ENCODE measurements at regions not wholly inside any gene's neighbourhood (a gene's known extent, or its start where the extent isn't known, plus 50 kb on each side); places are given as distances from the start of the nearest gene placed in this dataset.
"Not testable (repeated sequence)": the region's sequence is repeated elsewhere in the genome, so short reads cannot be mapped to it uniquely, and the experiment has no call there.

GRCh38 chr7:65563333-65563732 is 189.7 kb downstream of the ZNF92 start:
- H3K27me3 ChIP-seq (ENCODE audit: control insufficient read depth, extremely low read depth, insufficient read depth, low read length); H3K4me2 ChIP-seq (ENCODE audit: control insufficient read depth, extremely low read depth, insufficient read depth, low read depth, low read length); H3K4me1 ChIP-seq (ENCODE audit: control insufficient read depth, extremely low read depth, insufficient read depth, low read length); H3K27ac ChIP-seq (ENCODE audit: control insufficient read depth, insufficient read depth, low read length); H2AFZ ChIP-seq (ENCODE audit: control insufficient read depth, low read length); H3K4me3 ChIP-seq (ENCODE audit: control insufficient read depth in 2 of 3, extremely low read depth in 1 of 3, insufficient read depth in 2 of 3, low read depth in 1 of 3, low read length in 3 of 3); FAIRE-seq; H3K9me1 ChIP-seq (ENCODE audit: control insufficient read depth, extremely low read depth, insufficient read depth, low read length); DNase-seq (ENCODE audit: low read depth, low spot score); dilution Hi-C loops (cut with MboI; ENCODE audit: extremely low pct_ligation_motif_present, low sequenced_read_pairs); H4K20me1 ChIP-seq (ENCODE audit: control insufficient read depth, extremely low read depth, insufficient read depth, low read length); H3K9ac ChIP-seq (ENCODE audit: control insufficient read depth, extremely low read depth, insufficient read depth, low read length); H3K36me3 ChIP-seq (ENCODE audit: control insufficient read depth in 2 of 2, extremely low read depth in 1 of 2, insufficient read depth in 2 of 2, low read length in 2 of 2); H3K79me2 ChIP-seq (ENCODE audit: control insufficient read depth, insufficient read depth, low read length); H3K9me3 ChIP-seq (ENCODE audit: control insufficient read depth, low read depth, low read length): not testable (repeated sequence)

GRCh38 chr7:65568226-65568625 is 194.6 kb downstream of the ZNF92 start:
- H3K9me1 ChIP-seq (ENCODE audit: control insufficient read depth, extremely low read depth, insufficient read depth, low read length); H3K27me3 ChIP-seq (ENCODE audit: control insufficient read depth, extremely low read depth, insufficient read depth, low read length); H3K9me3 ChIP-seq (ENCODE audit: control insufficient read depth, low read depth, low read length); dilution Hi-C loops (cut with MboI; ENCODE audit: extremely low pct_ligation_motif_present, low sequenced_read_pairs); H3K27ac ChIP-seq (ENCODE audit: control insufficient read depth, insufficient read depth, low read length); H3K79me2 ChIP-seq (ENCODE audit: control insufficient read depth, insufficient read depth, low read length); H3K9ac ChIP-seq (ENCODE audit: control insufficient read depth, extremely low read depth, insufficient read depth, low read length); H3K36me3 ChIP-seq (ENCODE audit: control insufficient read depth in 2 of 2, extremely low read depth in 1 of 2, insufficient read depth in 2 of 2, low read length in 2 of 2); H3K4me2 ChIP-seq (ENCODE audit: control insufficient read depth, extremely low read depth, insufficient read depth, low read depth, low read length); H4K20me1 ChIP-seq (ENCODE audit: control insufficient read depth, extremely low read depth, insufficient read depth, low read length); H3K4me3 ChIP-seq (ENCODE audit: control insufficient read depth in 2 of 3, extremely low read depth in 1 of 3, insufficient read depth in 2 of 3, low read depth in 1 of 3, low read length in 3 of 3); DNase-seq (ENCODE audit: low read depth, low spot score); FAIRE-seq; H3K4me1 ChIP-seq (ENCODE audit: control insufficient read depth, extremely low read depth, insufficient read depth, low read length); H2AFZ ChIP-seq (ENCODE audit: control insufficient read depth, low read length): not testable (repeated sequence)

GRCh38 chr7:65570990-65571389 is 197.3 kb downstream of the ZNF92 start:
- H3K27ac ChIP-seq (ENCODE audit: control insufficient read depth, insufficient read depth, low read length); DNase-seq (ENCODE audit: low read depth, low spot score); H2AFZ ChIP-seq (ENCODE audit: control insufficient read depth, low read length); H3K79me2 ChIP-seq (ENCODE audit: control insufficient read depth, insufficient read depth, low read length); H3K9me1 ChIP-seq (ENCODE audit: control insufficient read depth, extremely low read depth, insufficient read depth, low read length); H3K36me3 ChIP-seq (ENCODE audit: control insufficient read depth in 2 of 2, extremely low read depth in 1 of 2, insufficient read depth in 2 of 2, low read length in 2 of 2); H3K4me2 ChIP-seq (ENCODE audit: control insufficient read depth, extremely low read depth, insufficient read depth, low read depth, low read length); dilution Hi-C loops (cut with MboI; ENCODE audit: extremely low pct_ligation_motif_present, low sequenced_read_pairs); H3K27me3 ChIP-seq (ENCODE audit: control insufficient read depth, extremely low read depth, insufficient read depth, low read length); H3K9me3 ChIP-seq (ENCODE audit: control insufficient read depth, low read depth, low read length); H4K20me1 ChIP-seq (ENCODE audit: control insufficient read depth, extremely low read depth, insufficient read depth, low read length); H3K4me1 ChIP-seq (ENCODE audit: control insufficient read depth, extremely low read depth, insufficient read depth, low read length); FAIRE-seq; H3K9ac ChIP-seq (ENCODE audit: control insufficient read depth, extremely low read depth, insufficient read depth, low read length); H3K4me3 ChIP-seq (ENCODE audit: control insufficient read depth in 2 of 3, extremely low read depth in 1 of 3, insufficient read depth in 2 of 3, low read depth in 1 of 3, low read length in 3 of 3): not testable (repeated sequence)

- H3K4me2 ChIP-seq (ENCODE audit: control insufficient read depth, extremely low read depth, insufficient read depth, low read depth, low read length); FAIRE-seq; H3K9me3 ChIP-seq (ENCODE audit: control insufficient read depth, low read depth, low read length); dilution Hi-C loops (cut with MboI; ENCODE audit: extremely low pct_ligation_motif_present, low sequenced_read_pairs); H3K79me2 ChIP-seq (ENCODE audit: control insufficient read depth, insufficient read depth, low read length); H3K27me3 ChIP-seq (ENCODE audit: control insufficient read depth, extremely low read depth, insufficient read depth, low read length); H4K20me1 ChIP-seq (ENCODE audit: control insufficient read depth, extremely low read depth, insufficient read depth, low read length); H3K9ac ChIP-seq (ENCODE audit: control insufficient read depth, extremely low read depth, insufficient read depth, low read length); H3K27ac ChIP-seq (ENCODE audit: control insufficient read depth, insufficient read depth, low read length); H3K9me1 ChIP-seq (ENCODE audit: control insufficient read depth, extremely low read depth, insufficient read depth, low read length); H3K36me3 ChIP-seq (ENCODE audit: control insufficient read depth in 2 of 2, extremely low read depth in 1 of 2, insufficient read depth in 2 of 2, low read length in 2 of 2); H3K4me3 ChIP-seq (ENCODE audit: control insufficient read depth in 2 of 3, extremely low read depth in 1 of 3, insufficient read depth in 2 of 3, low read depth in 1 of 3, low read length in 3 of 3); DNase-seq (ENCODE audit: low read depth, low spot score); H3K4me1 ChIP-seq (ENCODE audit: control insufficient read depth, extremely low read depth, insufficient read depth, low read length); H2AFZ ChIP-seq (ENCODE audit: control insufficient read depth, low read length): not testable (repeated sequence)
Observed at GRCh38 chr7:65572581-65572980, 198.9 kb downstream of the ZNF92 start.

GRCh38 chr7:65576370-65576769 is 202.7 kb downstream of the ZNF92 start:
- H4K20me1 ChIP-seq (ENCODE audit: control insufficient read depth, extremely low read depth, insufficient read depth, low read length); H3K4me1 ChIP-seq (ENCODE audit: control insufficient read depth, extremely low read depth, insufficient read depth, low read length); H3K79me2 ChIP-seq (ENCODE audit: control insufficient read depth, insufficient read depth, low read length); H3K9me3 ChIP-seq (ENCODE audit: control insufficient read depth, low read depth, low read length); H3K27me3 ChIP-seq (ENCODE audit: control insufficient read depth, extremely low read depth, insufficient read depth, low read length); H3K9me1 ChIP-seq (ENCODE audit: control insufficient read depth, extremely low read depth, insufficient read depth, low read length); DNase-seq (ENCODE audit: low read depth, low spot score); H3K4me3 ChIP-seq (ENCODE audit: control insufficient read depth in 2 of 3, extremely low read depth in 1 of 3, insufficient read depth in 2 of 3, low read depth in 1 of 3, low read length in 3 of 3); FAIRE-seq; H3K4me2 ChIP-seq (ENCODE audit: control insufficient read depth, extremely low read depth, insufficient read depth, low read depth, low read length); H3K27ac ChIP-seq (ENCODE audit: control insufficient read depth, insufficient read depth, low read length); H2AFZ ChIP-seq (ENCODE audit: control insufficient read depth, low read length); H3K36me3 ChIP-seq (ENCODE audit: control insufficient read depth in 2 of 2, extremely low read depth in 1 of 2, insufficient read depth in 2 of 2, low read length in 2 of 2); dilution Hi-C loops (cut with MboI; ENCODE audit: extremely low pct_ligation_motif_present, low sequenced_read_pairs); H3K9ac ChIP-seq (ENCODE audit: control insufficient read depth, extremely low read depth, insufficient read depth, low read length): not testable (repeated sequence)

Data from keratinocyte (primary cell).